ENCODE measurements at regions not wholly inside any gene's neighbourhood (a gene's known extent, or its start where the extent isn't known, plus 50 kb on each side); places are given as distances from the start of the nearest gene placed in this dataset.

GRCh38 chr2:234763002-234763873 lies 188.6 kb upstream of the SH3BP4 start:
- DNase-seq: no peak

- DNase-seq: no peak
These were observed 189.9 kb upstream of the SH3BP4 start for GRCh38 chr2:234761910-234762309.

- DNase-seq: no peak
These were observed 197.7 kb upstream of the SH3BP4 start for GRCh38 chr2:234754126-234754525.

GRCh38 chr2:234753701-234754100 lies 198.1 kb upstream of the SH3BP4 start:
- no peak for DNase-seq

GRCh38 chr2:234752966-234753365 lies 198.9 kb upstream of the SH3BP4 start:
- DNase-seq: no peak

GRCh38 chr2:234751275-234751973 lies 200.4 kb upstream of the SH3BP4 start:
- DNase-seq: no peak

- no peak for DNase-seq
These were observed 203.8 kb upstream of the SH3BP4 start for GRCh38 chr2:234747833-234748559.

GRCh38 chr2:234747032-234747431 lies 204.8 kb upstream of the SH3BP4 start:
- no peak for DNase-seq

GRCh38 chr2:234745347-234745746 lies 206.5 kb upstream of the SH3BP4 start:
- no peak for DNase-seq

- no peak for DNase-seq
These were observed 209.8 kb upstream of the SH3BP4 start for GRCh38 chr2:234741976-234742375.

- DNase-seq: no peak
These were observed 212.8 kb upstream of the SH3BP4 start for GRCh38 chr2:234739061-234739460.

- no peak for DNase-seq
These were observed 216.0 kb upstream of the SH3BP4 start for GRCh38 chr2:234735829-234736228.

GRCh38 chr2:234733795-234734600 lies 217.8 kb upstream of the SH3BP4 start:
- DNase-seq: no peak

GRCh38 chr2:234733093-234733489 lies 218.7 kb upstream of the SH3BP4 start:
- DNase-seq: no peak

GRCh38 chr2:234732404-234733092 lies 219.3 kb upstream of the SH3BP4 start:
- no peak for DNase-seq

- DNase-seq: no peak
These were observed 220.6 kb upstream of the SH3BP4 start for GRCh38 chr2:234731236-234731635.

GRCh38 chr2:234730066-234730640 lies 221.7 kb upstream of the SH3BP4 start:
- DNase-seq: no peak

GRCh38 chr2:234725528-234726264 lies 226.1 kb upstream of the SH3BP4 start:
- no peak for DNase-seq

- DNase-seq: no peak
These were observed 227.0 kb upstream of the SH3BP4 start for GRCh38 chr2:234724850-234725249.

- DNase-seq: no peak
These were observed 226.5 kb upstream of the ARL4C start for GRCh38 chr2:234723400-234723799.

- no peak for DNase-seq
These were observed 225.3 kb upstream of the ARL4C start for GRCh38 chr2:234722176-234722575.

Data from NCI-H2227 treated with DMSO at 0.1 percent for 48 hours (cell line).